ENCODE measurements at regions not wholly inside any gene's neighbourhood (a gene's known extent, or its start where the extent isn't known, plus 50 kb on each side); places are given as distances from the start of the nearest gene placed in this dataset.

- no peak for DNase-seq (ENCODE audit: low read depth in 2 of 3, low spot score in 2 of 3)
These were observed 440.1 kb downstream of the MTX2 start for GRCh38 chr2:176709149-176709951.

- no peak for DNase-seq (ENCODE audit: low read depth in 2 of 3, low spot score in 2 of 3)
These were observed 440.7 kb downstream of the MTX2 start for GRCh38 chr2:176709991-176710390.

- DNase-seq (ENCODE audit: low read depth in 2 of 3, low spot score in 2 of 3) = no peak
These were observed 441.5 kb downstream of the MTX2 start for GRCh38 chr2:176710657-176711186.

GRCh38 chr2:176725873-176726645 is 456.8 kb downstream of the MTX2 start:
- DNase-seq (ENCODE audit: low read depth in 2 of 3, low spot score in 2 of 3) = no peak

GRCh38 chr2:176727696-176728095 is 458.5 kb downstream of the MTX2 start:
- no peak for DNase-seq (ENCODE audit: low read depth in 2 of 3, low spot score in 2 of 3)

- DNase-seq (ENCODE audit: low read depth in 2 of 3, low spot score in 2 of 3) = no peak
These were observed 460.7 kb downstream of the MTX2 start for GRCh38 chr2:176729706-176730569.

GRCh38 chr2:176732780-176733179 is 463.5 kb downstream of the MTX2 start:
- DNase-seq (ENCODE audit: low read depth in 2 of 3, low spot score in 2 of 3) = no peak

GRCh38 chr2:176733698-176734430 is 464.6 kb downstream of the MTX2 start:
- DNase-seq (ENCODE audit: low read depth in 2 of 3, low spot score in 2 of 3) = no peak

- no peak for DNase-seq (ENCODE audit: low read depth in 2 of 3, low spot score in 2 of 3)
These were observed 465.6 kb downstream of the MTX2 start for GRCh38 chr2:176734868-176735267.

GRCh38 chr2:176742271-176742670 is 470.3 kb upstream of the HNRNPA3 start:
- no peak for DNase-seq (ENCODE audit: low read depth in 2 of 3, low spot score in 2 of 3)

- DNase-seq (ENCODE audit: low read depth in 2 of 3, low spot score in 2 of 3) = no peak
These were observed 468.9 kb upstream of the HNRNPA3 start for GRCh38 chr2:176743671-176744070.

GRCh38 chr2:176744146-176744545 is 468.4 kb upstream of the HNRNPA3 start:
- DNase-seq (ENCODE audit: low read depth in 2 of 3, low spot score in 2 of 3) = no peak

- no peak for DNase-seq (ENCODE audit: low read depth in 2 of 3, low spot score in 2 of 3)
These were observed 466.9 kb upstream of the HNRNPA3 start for GRCh38 chr2:176745543-176746200.

GRCh38 chr2:176746411-176746810 is 466.2 kb upstream of the HNRNPA3 start:
- no peak for DNase-seq (ENCODE audit: low read depth in 2 of 3, low spot score in 2 of 3)

GRCh38 chr2:176747506-176747905 is 465.1 kb upstream of the HNRNPA3 start:
- no peak for DNase-seq (ENCODE audit: low read depth in 2 of 3, low spot score in 2 of 3)

- DNase-seq (ENCODE audit: low read depth in 2 of 3, low spot score in 2 of 3) = no peak
These were observed 464.7 kb upstream of the HNRNPA3 start for GRCh38 chr2:176747928-176748327.

- no peak for DNase-seq (ENCODE audit: low read depth in 2 of 3, low spot score in 2 of 3)
These were observed 463.9 kb upstream of the HNRNPA3 start for GRCh38 chr2:176748662-176749061.

- no peak for DNase-seq (ENCODE audit: low read depth in 2 of 3, low spot score in 2 of 3)
These were observed 461.0 kb upstream of the HNRNPA3 start for GRCh38 chr2:176751314-176752227.

GRCh38 chr2:176752295-176752694 is 460.3 kb upstream of the HNRNPA3 start:
- no peak for DNase-seq (ENCODE audit: low read depth in 2 of 3, low spot score in 2 of 3)
